Hepatocyte (in vitro differentiated cells): ENCODE measurements at regions not wholly inside any gene's neighbourhood (a gene's known extent, or its start where the extent isn't known, plus 50 kb on each side); places are given as distances from the start of the nearest gene placed in this dataset.

Source experiments
- DNase-seq: peaks from one replicate; pipeline ENCODE4 v3.0.0-alpha.2; 2016; ENCODE audit warnings: low spot score
- H2AFZ ChIP-seq: fragments of 200-600 bp; sonication (generic); 2 replicates; pipeline ENCODE4 v1.6.0; 2016; ENCODE audit warnings: antibody characterized with exemption, mild to moderate bottlenecking
- H3K27ac ChIP-seq: fragments of 200-600 bp; sonication (generic); 2 replicates; pipeline ENCODE4 v1.5.1; 2016; ENCODE audit warnings: mild to moderate bottlenecking
- H3K27me3 ChIP-seq: fragments of 200-600 bp; sonication (generic); 2 replicates; pipeline ENCODE4 v1.6.1; 2016
- H3K36me3 ChIP-seq: fragments of 200-600 bp; sonication (generic); replicated peaks from 2 replicates; pipeline ENCODE4 v1.5.1; 2016; ENCODE audit warnings: low read depth; ENCODE audit not compliant: insufficient read depth
- H3K4me1 ChIP-seq: fragments of 200-600 bp; sonication (generic); 2 replicates; pipeline ENCODE4 v1.5.1; 2016; ENCODE audit warnings: mild to moderate bottlenecking, moderate library complexity; ENCODE audit not compliant: insufficient read depth
- H3K4me2 ChIP-seq: fragments of 200-600 bp; sonication (generic); 2 replicates; pipeline ENCODE4 v1.6.0; 2016
- H3K4me3 ChIP-seq: fragments of 200-600 bp; sonication (generic); 2 replicates; pipeline ENCODE4 v1.5.1; 2016; ENCODE audit warnings: mild to moderate bottlenecking
- H3K79me2 ChIP-seq: fragments of 200-600 bp; sonication (generic); 2 replicates; pipeline ENCODE4 v1.6.0; 2017; ENCODE audit warnings: mild to moderate bottlenecking
- H3K9me2 ChIP-seq: fragments of 200-600 bp; sonication (generic); replicated peaks from 2 replicates; pipeline ENCODE4 v1.6.0; 2017; ENCODE audit warnings: mild to moderate bottlenecking; ENCODE audit not compliant: insufficient read depth
- H3K9me3 ChIP-seq: fragments of 200-600 bp; sonication (generic); 2 replicates; pipeline ENCODE4 v1.5.1; 2016; ENCODE audit warnings: low read depth, mild to moderate bottlenecking
- H4K20me1 ChIP-seq: fragments of 200-600 bp; sonication (generic); 2 replicates; pipeline ENCODE4 v1.6.0; 2016; ENCODE audit warnings: mild to moderate bottlenecking; ENCODE audit not compliant: insufficient read depth, poor library complexity, severe bottlenecking
- EZH2 ChIP-seq: fragments of 200-600 bp; sonication (generic); IDR thresholded peaks from 2 replicates; pipeline ENCODE4 v1.6.1; 2016; ENCODE audit warnings: antibody characterized with exemption, mild to moderate bottlenecking, borderline replicate concordance
- EZH2phosphoT487 ChIP-seq: fragments of 200-600 bp; sonication (generic); IDR thresholded peaks from one replicate; pipeline ENCODE4 v1.6.1; 2018; ENCODE audit warnings: antibody characterized with exemption, mild to moderate bottlenecking, low read depth, moderate library complexity; ENCODE audit not compliant: unreplicated experiment, severe bottlenecking
- WGBS: methylation state at CpG from one replicate; pipeline ENCODE4 v1.1.6; 2016; ENCODE audit warnings: low lambda C conversion rate; ENCODE audit errors: missing lambda C conversion rate; 5-methylcytosine and 5-hydroxymethylcytosine counted together
- TF ChIP-seq, protein P1 (sequence below): fragments of 200-600 bp; sonication (generic); IDR thresholded peaks from 2 replicates; pipeline ENCODE4 v1.5.1; 2016; ENCODE audit warnings: antibody characterized with exemption, mild to moderate bottlenecking; ENCODE audit not compliant: poor library complexity

DNA sequence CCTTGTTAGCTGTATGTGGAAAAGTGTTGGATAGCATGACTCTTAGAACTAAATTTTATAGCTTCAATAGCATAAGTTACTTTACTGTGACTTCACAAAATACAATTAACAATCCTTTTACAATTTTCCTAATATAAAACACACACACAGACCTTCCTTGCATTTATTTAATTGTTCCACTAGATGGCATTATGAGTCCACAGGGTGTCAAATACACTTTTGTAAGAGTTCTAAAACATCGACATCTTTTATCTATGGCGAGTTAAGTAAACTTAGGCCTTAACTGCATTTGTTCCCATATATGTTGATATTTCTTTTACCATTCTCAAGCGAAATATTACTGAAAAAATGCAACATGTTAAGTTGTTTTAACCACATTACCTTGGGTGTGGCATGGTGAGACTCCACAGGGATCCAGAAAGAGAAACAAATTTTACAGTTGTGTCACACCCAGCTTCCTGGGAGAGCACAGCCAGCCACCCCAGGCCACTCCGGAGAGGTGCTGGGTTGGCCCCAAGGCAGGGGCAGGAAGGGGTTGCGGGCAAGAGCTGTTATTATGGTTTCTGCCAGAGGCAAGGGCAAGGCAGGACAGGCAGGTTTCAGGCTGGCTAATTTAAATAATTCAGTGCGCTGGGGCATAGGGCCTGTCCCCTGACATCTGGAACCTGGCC is 312.4 kb upstream of the MC4R start:
- Histone ChIP-seq H3K27me3 (peaks cover 5% of the 10 kb centered on the region), H3K4me1 (no peaks in the 10 kb centered on the region), H2AFZ (no peak overlapping the region), H3K4me3 (no peak overlapping the region), H3K79me2 (no peaks in the 10 kb centered on the region), H3K9me3 (no peaks in the 10 kb centered on the region), H4K20me1 (no peaks in the 10 kb centered on the region), H3K27ac (no peak overlapping the region), H3K9me2 (no peaks in the 10 kb centered on the region), H3K4me2 (no peak overlapping the region), H3K36me3 (no peaks in the 10 kb centered on the region)
- WGBS = 38% methylated on average over 6 of the region's 6 CpGs
- TF ChIP-seq, protein P1, sequence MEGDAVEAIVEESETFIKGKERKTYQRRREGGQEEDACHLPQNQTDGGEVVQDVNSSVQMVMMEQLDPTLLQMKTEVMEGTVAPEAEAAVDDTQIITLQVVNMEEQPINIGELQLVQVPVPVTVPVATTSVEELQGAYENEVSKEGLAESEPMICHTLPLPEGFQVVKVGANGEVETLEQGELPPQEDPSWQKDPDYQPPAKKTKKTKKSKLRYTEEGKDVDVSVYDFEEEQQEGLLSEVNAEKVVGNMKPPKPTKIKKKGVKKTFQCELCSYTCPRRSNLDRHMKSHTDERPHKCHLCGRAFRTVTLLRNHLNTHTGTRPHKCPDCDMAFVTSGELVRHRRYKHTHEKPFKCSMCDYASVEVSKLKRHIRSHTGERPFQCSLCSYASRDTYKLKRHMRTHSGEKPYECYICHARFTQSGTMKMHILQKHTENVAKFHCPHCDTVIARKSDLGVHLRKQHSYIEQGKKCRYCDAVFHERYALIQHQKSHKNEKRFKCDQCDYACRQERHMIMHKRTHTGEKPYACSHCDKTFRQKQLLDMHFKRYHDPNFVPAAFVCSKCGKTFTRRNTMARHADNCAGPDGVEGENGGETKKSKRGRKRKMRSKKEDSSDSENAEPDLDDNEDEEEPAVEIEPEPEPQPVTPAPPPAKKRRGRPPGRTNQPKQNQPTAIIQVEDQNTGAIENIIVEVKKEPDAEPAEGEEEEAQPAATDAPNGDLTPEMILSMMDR = peak; percentile 65
- TF ChIP-seq EZH2phosphoT487 = no peak
- no peak for TF ChIP-seq EZH2
- DNase-seq = no peak

DNA sequence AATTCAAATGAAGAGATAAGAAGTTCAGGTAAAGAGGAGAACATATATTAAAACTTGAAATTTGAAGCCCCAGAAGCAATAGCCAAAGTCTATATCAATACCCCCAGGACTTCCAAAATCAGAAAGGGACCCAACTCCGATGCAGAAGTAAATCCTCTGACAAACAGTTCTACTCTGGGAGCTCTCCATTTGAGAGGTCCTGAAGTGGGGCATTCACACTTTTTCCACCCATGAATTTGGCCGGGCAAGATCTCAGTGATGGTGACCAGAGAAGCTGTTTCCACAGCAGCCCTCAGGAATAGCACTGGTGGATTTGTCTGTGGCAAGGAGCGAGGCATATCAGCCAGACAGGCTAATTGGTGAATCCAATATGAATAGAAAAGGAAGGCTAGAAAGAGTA is 313.6 kb upstream of the MC4R start:
- no peak overlapping the region for H3K4me3 ChIP-seq
- H3K9me2 ChIP-seq = no peaks in the 10 kb centered on the region
- no peaks in the 10 kb centered on the region for H3K79me2 ChIP-seq
- no peaks in the 10 kb centered on the region for H3K4me1 ChIP-seq
- no peak overlapping the region for H3K27ac ChIP-seq
- no peaks in the 10 kb centered on the region for H3K36me3 ChIP-seq
- H3K27me3 ChIP-seq = peaks cover 5% of the 10 kb centered on the region
- no peak for TF ChIP-seq EZH2phosphoT487
- TF ChIP-seq EZH2 = no peak
- TF ChIP-seq, protein P1 = no peak
- H3K4me2 ChIP-seq = no peak overlapping the region
- H3K9me3 ChIP-seq = no peaks in the 10 kb centered on the region
- no peak for DNase-seq
- no peak overlapping the region for H2AFZ ChIP-seq
- H4K20me1 ChIP-seq = no peaks in the 10 kb centered on the region
- 46% methylated on average over 3 of the region's 3 CpGs for WGBS

DNA sequence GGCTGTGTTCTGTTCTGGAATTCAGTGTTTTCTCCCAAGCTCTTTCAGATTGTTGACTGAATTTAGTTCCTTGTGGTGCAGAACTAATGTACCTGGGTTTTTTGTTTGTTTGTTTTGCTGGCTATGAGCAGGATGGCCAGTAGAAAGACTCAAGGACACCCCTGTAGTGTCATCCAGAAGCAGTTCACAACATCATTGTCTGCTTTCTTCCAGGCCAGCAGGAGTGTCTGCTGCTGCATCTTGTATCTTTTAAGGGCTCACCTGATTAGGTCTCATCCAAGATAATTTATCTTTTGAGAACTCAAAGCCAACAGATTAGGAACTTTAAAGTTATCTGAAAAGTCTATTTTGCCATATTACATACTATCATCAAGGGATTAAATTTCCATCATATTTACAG is 318.5 kb upstream of the MC4R start:
- H4K20me1 ChIP-seq = no peaks in the 10 kb centered on the region
- no peak overlapping the region for H3K4me2 ChIP-seq
- H3K4me1 ChIP-seq = no peaks in the 10 kb centered on the region
- peaks cover under 1% of the 10 kb centered on the region for H3K27me3 ChIP-seq
- no peak for TF ChIP-seq EZH2phosphoT487
- TF ChIP-seq, protein P1 = no peak
- TF ChIP-seq EZH2 = no peak
- no peak for DNase-seq
- no peak overlapping the region for H3K4me3 ChIP-seq
- no peaks in the 10 kb centered on the region for H3K9me2 ChIP-seq
- no peaks in the 10 kb centered on the region for H3K79me2 ChIP-seq
- H3K9me3 ChIP-seq = no peaks in the 10 kb centered on the region
- no peak overlapping the region for H3K27ac ChIP-seq
- no peak overlapping the region for H2AFZ ChIP-seq
- no peaks in the 10 kb centered on the region for H3K36me3 ChIP-seq

DNA sequence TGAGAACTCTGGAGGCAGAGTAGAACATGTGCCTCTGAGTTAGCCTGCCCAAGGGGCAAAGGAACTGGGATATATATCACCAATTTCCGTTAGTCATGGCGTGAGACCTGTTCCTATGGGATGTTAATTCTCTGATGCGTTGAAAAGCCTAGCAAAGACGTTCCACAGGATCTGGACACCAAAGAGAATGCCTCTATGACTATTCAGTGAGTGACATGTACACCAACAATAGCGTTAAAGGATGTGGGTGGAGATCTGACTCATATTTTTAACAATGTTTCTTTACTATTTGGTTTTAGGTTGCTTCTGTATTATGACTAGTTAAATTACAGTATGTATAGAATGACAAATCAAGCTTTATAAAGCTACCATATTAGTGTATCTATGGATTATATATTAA is 320.9 kb upstream of the MC4R start:
- Histone ChIP-seq H3K27me3 (no peaks in the 10 kb centered on the region), H2AFZ (no peak overlapping the region), H4K20me1 (no peaks in the 10 kb centered on the region), H3K4me3 (no peak overlapping the region), H3K4me2 (no peak overlapping the region), H3K27ac (no peak overlapping the region), H3K79me2 (no peaks in the 10 kb centered on the region), H3K9me3 (no peaks in the 10 kb centered on the region), H3K9me2 (no peaks in the 10 kb centered on the region), H3K36me3 (no peaks in the 10 kb centered on the region), H3K4me1 (no peaks in the 10 kb centered on the region)
- DNase-seq = no peak
- no peak for TF ChIP-seq EZH2phosphoT487
- TF ChIP-seq EZH2 = no peak
- TF ChIP-seq, protein P1 = no peak
- 90% methylated on average over 5 of the region's 5 CpGs for WGBS
